ENCODE measurements at regions not wholly inside any gene's neighbourhood (a gene's known extent, or its start where the extent isn't known, plus 50 kb on each side); places are given as distances from the start of the nearest gene placed in this dataset.

DNA sequence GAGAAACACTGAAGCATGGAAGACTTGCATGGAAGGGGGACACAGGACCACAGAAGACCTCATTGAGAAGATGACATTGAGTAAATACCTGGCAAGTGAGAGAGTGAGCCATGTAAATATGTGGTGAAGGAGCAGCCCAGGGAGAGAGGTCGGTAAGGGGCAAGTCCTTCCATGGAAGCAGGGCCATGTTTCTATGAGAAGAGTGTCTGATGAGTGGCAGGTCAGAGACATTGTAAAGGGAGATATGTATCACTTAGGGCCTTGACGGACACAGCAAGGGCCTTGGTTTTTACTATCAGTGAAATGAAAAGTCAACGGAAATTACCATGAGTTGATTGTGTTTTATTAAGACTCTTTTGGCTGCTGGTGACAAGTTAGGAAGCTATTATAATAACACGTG lies 336.4 kb downstream of the PLK2 start:
- WGBS, 2 donors (ENCODE audit: low coverage in 1 of 2) = 84 to 91% methylated on average over 4 of the region's 4 CpGs
- no peaks in the 10 kb centered on the region for H3K9me3 ChIP-seq
- no peaks in the 10 kb centered on the region for H3K36me3 ChIP-seq
- H3K27me3 ChIP-seq = no peaks in the 10 kb centered on the region
- no peak overlapping the region for H3K27ac ChIP-seq
- H3K4me1 ChIP-seq = no peaks in the 10 kb centered on the region
- no peak for ATAC-seq
- TF ChIP-seq POLR2AphosphoS5 (IDR thresholded peaks at IDR 0.05) (no peak), POLR2A (IDR thresholded peaks at IDR 0.05) (no peak), EP300 (IDR thresholded peaks at IDR 0.05) (no peak)
- TF ChIP-seq, protein P1, sequence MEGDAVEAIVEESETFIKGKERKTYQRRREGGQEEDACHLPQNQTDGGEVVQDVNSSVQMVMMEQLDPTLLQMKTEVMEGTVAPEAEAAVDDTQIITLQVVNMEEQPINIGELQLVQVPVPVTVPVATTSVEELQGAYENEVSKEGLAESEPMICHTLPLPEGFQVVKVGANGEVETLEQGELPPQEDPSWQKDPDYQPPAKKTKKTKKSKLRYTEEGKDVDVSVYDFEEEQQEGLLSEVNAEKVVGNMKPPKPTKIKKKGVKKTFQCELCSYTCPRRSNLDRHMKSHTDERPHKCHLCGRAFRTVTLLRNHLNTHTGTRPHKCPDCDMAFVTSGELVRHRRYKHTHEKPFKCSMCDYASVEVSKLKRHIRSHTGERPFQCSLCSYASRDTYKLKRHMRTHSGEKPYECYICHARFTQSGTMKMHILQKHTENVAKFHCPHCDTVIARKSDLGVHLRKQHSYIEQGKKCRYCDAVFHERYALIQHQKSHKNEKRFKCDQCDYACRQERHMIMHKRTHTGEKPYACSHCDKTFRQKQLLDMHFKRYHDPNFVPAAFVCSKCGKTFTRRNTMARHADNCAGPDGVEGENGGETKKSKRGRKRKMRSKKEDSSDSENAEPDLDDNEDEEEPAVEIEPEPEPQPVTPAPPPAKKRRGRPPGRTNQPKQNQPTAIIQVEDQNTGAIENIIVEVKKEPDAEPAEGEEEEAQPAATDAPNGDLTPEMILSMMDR (IDR thresholded peaks at IDR 0.05) = no peak
- no peak overlapping the region for H3K4me3 ChIP-seq

DNA sequence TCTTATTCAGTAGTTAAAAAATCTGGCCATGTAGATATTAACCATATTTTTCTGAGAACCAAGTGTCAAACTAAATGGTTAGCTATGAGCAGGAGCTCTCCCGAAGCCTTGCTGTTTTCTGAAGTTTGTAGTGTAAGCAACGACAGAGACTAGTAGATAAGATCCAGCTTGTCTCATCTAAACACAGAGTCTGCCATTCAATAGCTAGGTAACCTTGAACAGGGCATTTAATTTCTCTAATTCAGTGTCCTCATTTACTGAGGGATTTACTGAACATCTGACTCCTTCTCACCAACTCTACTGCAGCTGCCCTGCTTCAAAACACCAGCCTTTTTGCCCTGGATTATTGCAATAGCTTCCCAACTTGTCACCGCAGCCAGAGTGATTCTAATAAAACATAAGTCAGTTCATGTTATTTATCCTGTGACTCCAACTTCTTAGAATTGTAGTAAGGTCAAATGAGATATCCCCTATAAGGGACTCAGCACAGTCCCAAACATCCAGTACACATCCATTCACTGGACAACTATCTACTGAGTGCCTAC lies 337.0 kb downstream of the PLK2 start:
- TF ChIP-seq EP300 (IDR thresholded peaks at IDR 0.05) = no peak
- no peak for TF ChIP-seq POLR2A (IDR thresholded peaks at IDR 0.05)
- Histone ChIP-seq H3K9me3 (no peaks in the 10 kb centered on the region), H3K4me1 (no peaks in the 10 kb centered on the region), H3K27me3 (no peaks in the 10 kb centered on the region), H3K4me3 (no peak overlapping the region), H3K36me3 (no peaks in the 10 kb centered on the region), H3K27ac (no peak overlapping the region)
- no peak for ATAC-seq
- 70 to 90% methylated on average over 3 of the region's 3 CpGs for WGBS, 2 donors (ENCODE audit: low coverage in 1 of 2)

DNA sequence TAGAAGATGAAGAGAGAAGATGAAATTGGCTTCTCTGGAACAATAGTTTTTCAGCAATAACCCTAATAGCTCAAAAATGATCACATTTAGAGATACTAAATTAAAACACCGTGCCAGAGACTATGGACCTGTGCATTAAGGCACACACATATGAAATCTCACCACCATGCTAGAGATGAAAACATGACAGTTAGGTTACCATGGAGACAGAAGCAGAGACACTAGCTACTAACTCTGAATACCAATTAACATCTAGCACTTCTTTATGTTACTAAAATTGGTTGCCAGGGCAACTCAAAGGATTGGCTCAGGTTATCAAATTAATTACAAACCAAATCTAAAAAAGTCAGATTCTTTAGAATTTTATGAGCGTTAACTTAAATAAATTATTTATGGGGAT lies 337.7 kb downstream of the PLK2 start:
- WGBS, 2 donors (ENCODE audit: low coverage in 1 of 2) = 80 to 96% methylated on average over 2 of the region's 2 CpGs

DNA sequence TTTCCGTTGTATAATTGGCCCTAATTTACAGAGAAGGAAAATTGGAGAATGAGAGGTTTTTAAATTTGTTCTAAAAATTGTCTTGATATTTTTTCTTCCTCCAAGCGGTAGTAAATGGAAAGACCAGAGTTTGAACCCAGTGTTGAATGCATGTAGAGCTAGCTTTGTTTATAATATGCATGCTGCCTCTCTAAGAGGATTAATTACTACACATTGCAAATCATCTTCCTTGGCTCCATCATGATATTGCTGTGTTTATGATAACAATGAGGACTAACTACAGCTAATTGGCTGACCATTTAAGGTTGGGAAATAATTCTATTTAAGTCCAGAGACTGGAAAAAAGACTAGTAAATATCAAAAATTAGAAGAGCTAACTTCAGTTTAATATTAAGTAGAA lies 338.5 kb downstream of the PLK2 start:
- Histone ChIP-seq H3K9me3 (no peaks in the 10 kb centered on the region), H3K27me3 (no peaks in the 10 kb centered on the region), H3K4me1 (no peaks in the 10 kb centered on the region), H3K4me3 (no peak overlapping the region), H3K36me3 (no peaks in the 10 kb centered on the region), H3K27ac (no peak overlapping the region)
- ATAC-seq = no peak
- 88 to 100% methylated on average over 1 to 2 of the region's 2 CpGs for WGBS, 2 donors (ENCODE audit: low coverage in 1 of 2)
- TF ChIP-seq POLR2AphosphoS5 (IDR thresholded peaks at IDR 0.05) (no peak), EP300 (IDR thresholded peaks at IDR 0.05) (no peak), POLR2A (IDR thresholded peaks at IDR 0.05) (no peak)
- TF ChIP-seq, protein P1 (IDR thresholded peaks at IDR 0.05) = no peak

More for the DNA sequence above, 337.7 kb downstream of the PLK2 start:
- no peak overlapping the region for H3K4me3 ChIP-seq
- no peaks in the 10 kb centered on the region for H3K36me3 ChIP-seq
- no peak overlapping the region for H3K27ac ChIP-seq
- H3K4me1 ChIP-seq = no peaks in the 10 kb centered on the region
- H3K27me3 ChIP-seq = no peaks in the 10 kb centered on the region
- no peaks in the 10 kb centered on the region for H3K9me3 ChIP-seq
- ATAC-seq = no peak
- TF ChIP-seq POLR2AphosphoS5 (IDR thresholded peaks at IDR 0.05) = no peak
- TF ChIP-seq EP300 (IDR thresholded peaks at IDR 0.05) = no peak
- TF ChIP-seq, protein P1 (IDR thresholded peaks at IDR 0.05) = no peak
- TF ChIP-seq POLR2A (IDR thresholded peaks at IDR 0.05) = no peak

DNA sequence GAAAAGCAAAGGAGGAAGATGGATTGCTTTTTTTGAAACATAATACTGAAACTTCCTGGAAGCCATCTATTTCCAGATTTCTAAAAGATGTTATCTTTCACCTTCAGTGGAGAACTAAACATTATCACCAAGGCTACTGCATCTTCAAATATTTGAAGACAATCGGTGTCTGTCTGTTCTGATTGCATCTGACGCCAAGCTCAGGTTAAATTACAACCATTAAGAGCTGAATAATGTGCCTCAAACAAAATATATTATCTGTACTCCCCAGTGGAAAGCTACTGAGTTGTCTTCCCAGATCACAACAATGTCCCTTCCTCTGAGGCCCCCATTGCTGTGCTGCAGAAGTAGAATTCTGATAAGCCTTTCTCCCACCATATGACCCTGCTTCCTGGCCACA lies 342.3 kb downstream of the PLK2 start:
- no peak for ATAC-seq
- Histone ChIP-seq H3K27me3 (no peaks in the 10 kb centered on the region), H3K27ac (no peak overlapping the region), H3K4me1 (no peaks in the 10 kb centered on the region), H3K9me3 (no peaks in the 10 kb centered on the region), H3K36me3 (no peaks in the 10 kb centered on the region), H3K4me3 (no peak overlapping the region)
- TF ChIP-seq EP300 (IDR thresholded peaks at IDR 0.05) (no peak), POLR2AphosphoS5 (IDR thresholded peaks at IDR 0.05) (no peak), POLR2A (IDR thresholded peaks at IDR 0.05) (no peak)
- TF ChIP-seq, protein P1 (IDR thresholded peaks at IDR 0.05) = no peak
- 79 to 88% methylated on average over 2 of the region's 2 CpGs for WGBS, 2 donors (ENCODE audit: low coverage in 1 of 2)
